NB4 (cell line): ENCODE measurements at regions not wholly inside any gene's neighbourhood (a gene's known extent, or its start where the extent isn't known, plus 50 kb on each side); places are given as distances from the start of the nearest gene placed in this dataset.

ENCODE experiments used
- CTCF ChIP-seq: IDR thresholded peaks from one replicate; pipeline ENCODE4 v1.5.1; 2012; ENCODE audit warnings: low read depth, low read length
- MAX ChIP-seq: IDR thresholded peaks from 2 replicates; pipeline ENCODE4 v1.6.1; 2011; ENCODE audit warnings: low read depth, low read length
- MYC ChIP-seq: IDR thresholded peaks from 2 replicates; pipeline ENCODE4 v1.6.1; 2011; ENCODE audit warnings: low read depth, low read length
- POLR2A ChIP-seq: IDR thresholded peaks from 2 replicates; pipeline ENCODE4 v1.6.1; 2011; ENCODE audit warnings: mild to moderate bottlenecking; ENCODE audit not compliant: insufficient read length; ENCODE audit errors: extremely low read depth

- TF ChIP-seq POLR2A (no peak), CTCF (no peak), MAX (no peak), MYC (no peak)
Observed at GRCh38 chr6:137782166-137783039, 84.7 kb upstream of the TNFAIP3 start.
